CD4-positive, alpha-beta T cell treated with Interleukin-12 subunit alpha and Interleukin-12 subunit beta, for 1 hour (primary cell): ENCODE measurements at regions not wholly inside any gene's neighbourhood (a gene's known extent, or its start where the extent isn't known, plus 50 kb on each side); places are given as distances from the start of the nearest gene placed in this dataset.
"Not testable (repeated sequence)": the region's sequence is repeated elsewhere in the genome, so short reads cannot be mapped to it uniquely, and the experiment has no call there.

Experiments
- DNase-seq: peaks from one replicate; pipeline ENCODE4 v3.0.0-alpha.2; 2020

- DNase-seq = no peak
Observed at GRCh38 chr12:90683871-90684270, 271.1 kb downstream of the CCER1 start.

- no peak for DNase-seq
Observed at GRCh38 chr12:90682398-90682797, 272.6 kb downstream of the CCER1 start.

DNA sequence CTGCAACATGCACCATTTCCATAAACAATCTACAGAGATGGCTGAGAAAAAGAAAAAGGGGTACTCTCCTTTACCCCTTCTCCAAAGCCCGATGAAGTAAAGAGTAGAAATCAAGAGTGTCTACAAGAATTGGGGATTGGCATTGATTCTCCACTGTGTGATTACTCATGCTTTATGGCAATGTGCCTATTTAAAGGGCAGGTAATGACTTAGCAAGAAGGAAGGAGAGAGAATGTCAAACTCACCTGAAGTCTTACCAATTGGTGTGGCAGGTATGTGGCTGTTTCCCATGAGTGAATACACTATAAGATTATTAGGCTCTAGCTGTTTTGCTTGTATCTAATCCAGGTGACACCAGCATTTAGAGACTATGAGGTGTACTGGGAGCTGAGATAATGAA is 275.3 kb downstream of the CCER1 start:
- no peak for DNase-seq

- DNase-seq = no peak
Observed at GRCh38 chr12:90677552-90677951, 277.4 kb downstream of the CCER1 start.

- DNase-seq = no peak
Observed at GRCh38 chr12:90677055-90677454, 277.9 kb downstream of the CCER1 start.

- no peak for DNase-seq
Observed at GRCh38 chr12:90675106-90675505, 279.9 kb downstream of the CCER1 start.

GRCh38 chr12:90672081-90672480 is 282.9 kb downstream of the CCER1 start:
- no peak for DNase-seq

DNA sequence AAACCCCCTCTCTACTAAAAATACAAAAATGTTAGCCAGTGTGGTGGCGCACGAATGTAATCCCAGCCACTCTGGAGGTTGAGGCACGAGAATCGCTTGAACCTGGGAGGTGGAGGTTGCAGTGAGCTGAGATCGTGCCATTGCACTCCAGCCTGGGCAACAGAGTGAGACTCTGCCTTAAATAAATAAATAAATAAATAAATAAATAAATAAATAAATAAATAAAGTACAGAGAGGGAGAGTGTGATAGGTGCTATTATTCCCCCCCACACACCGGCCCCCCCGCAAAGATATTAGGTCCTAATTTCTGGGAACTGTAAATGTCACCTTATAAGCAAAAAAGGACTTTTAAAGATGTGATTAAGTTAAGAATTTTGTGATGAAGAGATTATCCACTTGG is 291.0 kb downstream of the CCER1 start:
- DNase-seq = not testable (repeated sequence)

GRCh38 chr12:90659060-90659459 is 295.9 kb downstream of the CCER1 start:
- DNase-seq = no peak

- DNase-seq = no peak
Observed at GRCh38 chr12:90653040-90653439, 301.9 kb downstream of the CCER1 start.

- no peak for DNase-seq
Observed at GRCh38 chr12:90652280-90652679, 302.7 kb downstream of the CCER1 start.

DNA sequence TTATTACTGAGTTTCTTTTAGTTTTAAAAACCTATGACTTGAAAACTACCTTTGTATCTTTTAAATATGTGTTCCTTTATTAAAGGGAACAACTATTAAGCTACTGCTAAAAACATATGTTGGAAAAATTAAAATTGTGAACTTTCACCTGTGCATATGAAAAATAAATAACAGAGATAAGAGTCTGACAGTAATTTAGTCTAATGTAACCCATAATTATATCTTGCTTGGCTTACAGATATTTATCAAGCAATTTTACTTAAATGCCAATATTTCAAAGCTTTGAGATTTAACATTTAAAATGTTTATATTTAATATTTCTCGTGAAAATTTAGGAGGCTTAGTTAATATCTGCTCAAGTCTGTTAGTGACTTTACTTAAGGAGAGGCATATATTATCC is 309.8 kb downstream of the CCER1 start:
- no peak for DNase-seq

DNA sequence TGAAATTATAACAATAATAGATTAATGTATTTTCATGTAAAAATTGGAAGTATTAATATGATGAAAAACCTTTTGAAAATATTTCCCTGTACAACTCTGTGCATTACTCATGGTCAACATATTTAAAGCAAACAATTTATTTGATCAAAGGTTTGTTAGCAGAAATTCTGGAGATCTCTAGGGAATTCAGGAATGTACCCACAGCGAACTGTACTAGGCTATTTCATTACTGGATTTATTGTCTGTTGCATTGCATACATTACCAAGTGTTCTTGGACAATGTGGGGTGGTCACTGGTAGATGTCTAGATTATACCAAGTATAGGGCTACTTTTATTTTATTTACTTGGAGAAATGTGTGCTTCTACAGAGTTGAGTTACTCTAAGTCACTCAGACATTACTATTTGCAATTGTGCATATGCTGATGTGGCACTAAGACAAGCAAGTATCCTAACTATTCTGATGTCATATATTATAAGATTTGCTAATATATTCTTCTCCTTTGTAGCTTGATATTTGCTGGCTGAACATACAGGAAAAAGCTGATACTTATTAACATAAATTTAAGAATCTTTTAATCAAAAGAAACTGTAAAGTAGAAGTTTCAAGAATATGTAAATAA is 323.3 kb downstream of the CCER1 start:
- DNase-seq = no peak

DNA sequence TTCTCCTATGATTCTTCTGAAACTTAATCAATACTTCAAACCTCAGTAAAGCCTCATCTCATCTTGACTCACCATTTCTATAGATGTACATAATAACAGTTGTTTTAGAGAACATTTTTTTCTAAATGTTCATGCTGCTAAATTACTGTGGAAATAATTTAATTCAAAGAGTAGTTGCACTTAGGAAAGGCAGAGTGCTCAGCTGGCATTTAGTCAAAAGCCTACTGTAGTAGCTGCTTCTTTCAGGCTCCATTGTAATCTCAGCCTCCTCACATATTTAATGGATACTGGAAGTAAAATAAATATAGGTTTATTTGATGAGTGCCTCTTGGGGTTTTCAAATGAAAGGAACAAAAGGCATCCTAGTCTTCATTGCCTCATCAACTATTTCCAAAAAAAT is 325.0 kb downstream of the CCER1 start:
- DNase-seq = no peak

DNA sequence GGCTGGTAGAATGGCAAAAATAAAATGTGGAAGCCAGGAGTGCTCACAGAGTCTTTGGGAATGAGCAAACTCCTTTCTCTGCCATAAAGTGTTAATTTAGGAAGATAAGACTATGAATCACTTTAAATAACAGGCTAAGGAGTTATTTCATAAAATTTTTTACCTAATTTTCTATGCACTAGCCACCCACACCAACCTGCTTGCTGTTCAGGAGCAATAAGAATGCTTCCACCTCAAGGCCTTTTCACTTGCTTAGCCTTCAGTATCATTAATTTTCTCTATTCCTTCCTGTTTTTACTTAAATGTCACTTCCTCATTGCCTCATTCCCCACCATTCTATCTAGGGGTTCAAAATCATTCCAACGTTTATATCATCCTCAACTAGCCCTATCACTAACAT is 326.8 kb downstream of the CCER1 start:
- DNase-seq = no peak

- DNase-seq = no peak
Observed at GRCh38 chr12:90627180-90627896, 327.6 kb downstream of the CCER1 start.

DNA sequence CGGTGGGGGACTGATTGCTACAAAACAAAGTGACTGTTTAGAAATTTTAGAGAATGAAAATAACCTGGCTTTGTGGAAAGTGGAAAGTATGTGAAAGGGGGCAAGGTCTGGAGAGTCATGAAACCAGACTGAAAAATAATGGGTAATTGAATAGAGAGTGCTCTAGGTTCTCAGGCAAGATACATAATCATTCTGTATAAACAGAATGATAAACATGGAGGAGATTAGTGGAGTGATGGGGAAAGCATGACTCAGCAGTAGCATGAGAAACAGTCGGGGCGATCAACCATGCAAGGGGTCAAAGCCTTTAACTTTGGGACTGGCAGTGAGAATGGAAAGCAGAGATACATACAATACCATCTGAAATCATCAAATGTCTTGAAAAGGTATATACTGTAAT is 332.5 kb downstream of the CCER1 start:
- DNase-seq = no peak

DNA sequence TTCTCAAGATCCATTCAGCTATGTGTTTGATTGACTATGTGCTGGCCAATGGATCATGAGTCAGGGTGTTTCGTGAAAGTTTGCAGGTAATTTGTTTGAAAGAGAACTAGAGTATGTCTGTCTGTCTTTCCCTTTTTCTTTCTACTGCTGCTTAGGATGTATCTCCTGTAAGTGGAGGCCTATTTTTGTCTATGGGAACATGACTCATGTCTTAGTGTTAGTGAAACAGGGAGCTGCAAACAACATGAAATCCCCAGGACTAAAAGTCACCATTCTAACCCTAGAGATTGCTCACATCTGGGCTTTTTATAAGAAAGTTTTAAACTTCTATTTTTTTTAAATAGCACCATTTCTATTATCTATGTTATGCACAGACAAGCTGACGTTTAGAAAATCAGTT is 333.0 kb downstream of the CCER1 start:
- no peak for DNase-seq

DNA sequence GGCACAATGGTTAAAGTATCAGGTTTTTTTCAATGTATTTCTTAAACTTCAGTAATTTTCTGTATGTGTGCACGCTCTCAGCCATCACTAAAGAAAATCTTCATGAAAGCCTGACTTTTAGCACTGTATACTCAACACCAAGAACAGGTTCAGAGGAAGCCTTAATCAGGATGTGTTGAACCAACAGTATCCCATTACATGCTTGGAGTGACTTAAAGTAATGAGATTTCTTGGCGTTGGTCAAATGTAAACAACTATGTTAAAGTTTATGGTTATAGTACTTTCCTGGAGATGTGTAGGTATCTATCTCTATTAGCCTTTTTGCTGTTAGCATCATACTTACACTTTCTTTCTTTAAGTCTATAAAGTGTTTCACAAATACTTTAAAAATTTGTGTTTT is 335.0 kb downstream of the CCER1 start:
- DNase-seq = no peak

GRCh38 chr12:90618586-90618985 is 336.4 kb downstream of the CCER1 start:
- no peak for DNase-seq

- DNase-seq = no peak
Observed at GRCh38 chr12:90611891-90612290, 343.1 kb downstream of the CCER1 start.

DNA sequence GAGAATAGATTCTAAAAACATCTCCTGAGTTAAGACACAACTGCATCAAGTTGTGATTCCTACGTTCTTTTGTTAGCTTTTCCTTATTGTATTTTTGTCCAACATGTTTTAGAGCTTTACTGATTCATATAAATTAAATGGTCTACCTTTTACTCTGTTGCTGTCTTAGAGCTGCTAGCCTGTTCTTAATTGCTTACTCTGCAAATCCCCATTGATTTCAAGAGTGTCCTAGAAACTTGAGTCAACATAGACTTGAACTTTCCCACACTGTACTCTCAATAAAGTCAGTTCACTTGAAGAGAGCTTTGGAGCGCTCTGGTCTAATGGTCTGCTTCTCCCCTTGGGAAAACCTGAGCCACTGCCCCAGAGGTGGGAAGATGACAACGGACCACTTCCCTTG is 343.9 kb downstream of the CCER1 start:
- no peak for DNase-seq

GRCh38 chr12:90593596-90594295 is 361.2 kb downstream of the CCER1 start:
- DNase-seq = no peak

DNA sequence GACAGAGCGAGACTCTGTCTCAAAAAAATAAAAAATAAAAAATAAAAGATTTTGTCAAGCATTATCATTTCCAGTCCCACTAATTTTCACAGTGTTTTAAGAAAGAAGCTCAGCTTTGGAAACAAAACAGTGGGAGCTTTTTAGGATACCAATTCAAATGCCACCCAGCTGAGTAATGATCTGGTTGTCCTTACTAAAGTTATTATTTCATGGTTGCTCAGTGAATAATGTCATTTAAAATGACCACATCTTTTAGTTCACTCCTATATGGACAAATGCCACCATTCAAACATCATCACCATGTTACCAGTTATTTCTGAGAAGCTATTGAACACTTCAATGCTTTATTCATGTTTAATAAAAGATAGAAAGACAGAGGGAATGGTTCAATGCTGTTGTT is 365.0 kb downstream of the CCER1 start:
- no peak for DNase-seq
